ENCODE measurements at regions not wholly inside any gene's neighbourhood (a gene's known extent, or its start where the extent isn't known, plus 50 kb on each side); places are given as distances from the start of the nearest gene placed in this dataset.

DNA sequence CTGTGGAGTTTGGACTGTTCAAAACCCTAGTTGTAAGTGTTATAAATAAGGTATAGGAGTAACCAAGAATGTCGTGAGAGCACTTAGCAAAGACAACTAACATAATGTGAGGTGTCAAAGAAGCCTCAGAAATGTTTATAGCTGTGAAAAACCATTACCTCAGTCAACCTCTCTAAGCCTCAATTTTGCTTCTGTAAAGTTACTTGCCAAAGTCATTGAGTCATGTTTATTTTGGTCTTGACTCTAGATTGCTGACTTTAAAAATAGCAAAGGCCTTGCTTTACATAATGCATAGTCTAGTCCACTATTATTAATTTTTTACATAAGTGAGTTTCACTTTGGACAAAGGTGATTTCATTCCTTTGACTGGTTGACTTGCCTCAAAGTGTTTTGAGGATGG lies 257.6 kb upstream of the CXXC4 start:
- DNase-seq (ENCODE audit: extremely low spot score, unreplicated experiment): no peak
- peaks cover 4% of the 10 kb centered on the region for H3K9me3 Mint-ChIP-seq
- H3K4me3 Mint-ChIP-seq: no peak overlapping the region
- no peaks in the 10 kb centered on the region for H3K4me1 Mint-ChIP-seq (ENCODE audit: unreplicated experiment)
- TF ChIP-seq, protein P1, sequence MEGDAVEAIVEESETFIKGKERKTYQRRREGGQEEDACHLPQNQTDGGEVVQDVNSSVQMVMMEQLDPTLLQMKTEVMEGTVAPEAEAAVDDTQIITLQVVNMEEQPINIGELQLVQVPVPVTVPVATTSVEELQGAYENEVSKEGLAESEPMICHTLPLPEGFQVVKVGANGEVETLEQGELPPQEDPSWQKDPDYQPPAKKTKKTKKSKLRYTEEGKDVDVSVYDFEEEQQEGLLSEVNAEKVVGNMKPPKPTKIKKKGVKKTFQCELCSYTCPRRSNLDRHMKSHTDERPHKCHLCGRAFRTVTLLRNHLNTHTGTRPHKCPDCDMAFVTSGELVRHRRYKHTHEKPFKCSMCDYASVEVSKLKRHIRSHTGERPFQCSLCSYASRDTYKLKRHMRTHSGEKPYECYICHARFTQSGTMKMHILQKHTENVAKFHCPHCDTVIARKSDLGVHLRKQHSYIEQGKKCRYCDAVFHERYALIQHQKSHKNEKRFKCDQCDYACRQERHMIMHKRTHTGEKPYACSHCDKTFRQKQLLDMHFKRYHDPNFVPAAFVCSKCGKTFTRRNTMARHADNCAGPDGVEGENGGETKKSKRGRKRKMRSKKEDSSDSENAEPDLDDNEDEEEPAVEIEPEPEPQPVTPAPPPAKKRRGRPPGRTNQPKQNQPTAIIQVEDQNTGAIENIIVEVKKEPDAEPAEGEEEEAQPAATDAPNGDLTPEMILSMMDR (conservative IDR thresholded peaks at IDR 0.05): no peak
- no peaks in the 10 kb centered on the region for H3K27me3 Mint-ChIP-seq
- H3K27ac Mint-ChIP-seq: no peak overlapping the region
- no peaks in the 10 kb centered on the region for H3K36me3 Mint-ChIP-seq

DNA sequence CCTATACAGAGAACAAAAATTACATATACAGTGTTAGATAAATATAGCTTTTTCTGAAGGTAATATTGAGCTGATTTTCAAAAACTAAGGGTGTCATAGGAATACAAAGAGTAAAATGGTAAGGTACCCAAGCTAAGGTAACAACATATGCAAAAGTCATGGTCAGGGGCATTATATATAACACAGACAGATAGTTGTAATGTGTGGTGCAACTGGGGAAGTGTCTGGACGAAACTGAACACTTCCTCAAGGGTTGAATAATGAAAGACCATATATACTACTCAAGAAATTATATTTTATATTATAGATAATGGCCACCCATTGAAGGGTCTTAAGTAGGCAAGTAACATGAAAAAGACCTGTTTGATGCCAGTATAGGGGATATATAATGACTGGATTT lies 262.1 kb upstream of the CXXC4 start:
- Mint-ChIP-seq H3K9me3 (peaks cover 4% of the 10 kb centered on the region), H3K27ac (no peak overlapping the region), H3K4me3 (no peak overlapping the region), H3K27me3 (peaks cover 5% of the 10 kb centered on the region), H3K4me1 (ENCODE audit: unreplicated experiment) (no peaks in the 10 kb centered on the region), H3K36me3 (no peaks in the 10 kb centered on the region)
- TF ChIP-seq, protein P1 (conservative IDR thresholded peaks at IDR 0.05): no peak
- no peak for DNase-seq (ENCODE audit: extremely low spot score, unreplicated experiment)

DNA sequence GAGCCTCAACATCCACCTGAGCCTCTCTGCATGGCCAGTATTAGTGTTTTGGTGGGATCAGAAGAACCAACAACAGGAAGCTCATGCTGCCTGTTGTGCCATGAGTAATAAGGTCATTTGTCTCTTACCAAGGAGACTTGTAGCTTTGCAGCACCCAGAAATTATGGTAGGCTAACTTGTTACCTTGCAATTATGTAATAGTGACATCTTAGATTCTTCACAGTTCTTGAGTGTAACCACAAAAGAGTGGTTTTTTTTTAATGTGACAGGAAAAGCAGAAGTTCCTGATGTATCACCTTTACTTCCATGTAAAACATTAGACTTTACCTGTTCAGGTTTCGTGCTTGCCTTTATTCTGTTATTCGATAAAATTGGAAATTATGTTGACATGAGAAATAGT lies 263.9 kb upstream of the CXXC4 start:
- Mint-ChIP-seq H3K4me3 (no peak overlapping the region), H3K36me3 (no peaks in the 10 kb centered on the region), H3K27me3 (peaks cover 13% of the 10 kb centered on the region), H3K4me1 (ENCODE audit: unreplicated experiment) (no peaks in the 10 kb centered on the region), H3K27ac (no peak overlapping the region), H3K9me3 (no peaks in the 10 kb centered on the region)
- TF ChIP-seq, protein P1 (conservative IDR thresholded peaks at IDR 0.05): no peak
- no peak for DNase-seq (ENCODE audit: extremely low spot score, unreplicated experiment)

DNA sequence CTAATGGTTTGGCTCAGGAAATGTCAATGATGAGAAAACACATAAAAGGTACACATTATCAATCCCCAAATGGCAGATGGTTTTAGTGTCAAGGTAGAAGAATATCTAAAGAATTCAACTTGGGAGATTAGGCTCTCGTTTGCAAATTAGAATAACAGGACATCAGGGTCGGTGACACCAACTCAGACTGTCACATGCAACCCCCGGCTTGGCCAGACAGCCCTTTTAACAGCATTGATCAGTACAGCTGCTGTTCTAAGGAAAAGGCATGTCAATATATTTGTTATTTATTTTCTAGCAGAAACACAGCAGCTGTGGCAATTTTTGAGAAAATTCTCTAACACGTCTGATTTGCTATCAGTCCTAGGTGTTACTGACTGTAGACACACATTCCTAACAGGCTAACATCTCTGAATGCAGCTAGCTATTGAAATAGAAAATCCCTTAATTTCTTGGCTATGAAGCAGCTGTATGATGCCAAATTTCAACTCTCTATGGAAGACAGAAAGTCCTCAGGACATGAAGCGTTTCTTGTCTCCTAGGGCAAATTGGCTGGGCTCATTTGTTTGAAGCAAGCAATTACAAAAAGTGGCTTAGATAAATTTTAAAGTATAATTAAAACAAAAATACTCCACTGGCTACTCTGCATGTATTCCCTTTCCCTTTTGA lies 269.0 kb upstream of the CXXC4 start:
- Mint-ChIP-seq H3K27ac (no peak overlapping the region), H3K9me3 (no peaks in the 10 kb centered on the region), H3K4me3 (no peak overlapping the region), H3K27me3 (peaks cover 13% of the 10 kb centered on the region), H3K4me1 (ENCODE audit: unreplicated experiment) (no peaks in the 10 kb centered on the region), H3K36me3 (no peaks in the 10 kb centered on the region)
- TF ChIP-seq, protein P1 (conservative IDR thresholded peaks at IDR 0.05): no peak
- DNase-seq (ENCODE audit: extremely low spot score, unreplicated experiment): no peak

DNA sequence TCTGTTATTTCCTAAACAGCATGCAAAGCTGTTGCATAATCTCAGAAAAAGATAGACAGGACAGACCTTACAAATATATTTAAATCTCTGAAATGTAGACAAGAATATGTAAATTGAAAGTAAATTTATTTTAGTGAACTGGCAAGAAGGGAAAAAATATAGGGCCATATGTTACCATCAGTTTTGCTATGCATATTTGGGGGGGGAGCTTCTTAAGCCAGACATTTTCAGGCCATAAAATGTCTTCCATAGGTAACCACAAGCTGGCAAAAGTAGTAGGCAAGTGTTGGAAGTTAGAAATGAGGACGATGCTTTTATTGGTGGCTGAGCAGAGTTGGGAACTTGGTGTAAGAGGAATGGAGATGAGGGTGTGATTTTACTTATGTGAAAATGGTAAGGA lies 272.0 kb upstream of the CXXC4 start:
- Mint-ChIP-seq H3K27ac (no peak overlapping the region), H3K4me3 (no peak overlapping the region), H3K9me3 (no peaks in the 10 kb centered on the region), H3K36me3 (no peaks in the 10 kb centered on the region), H3K27me3 (peaks cover 8% of the 10 kb centered on the region), H3K4me1 (ENCODE audit: unreplicated experiment) (no peaks in the 10 kb centered on the region)
- TF ChIP-seq, protein P1 (conservative IDR thresholded peaks at IDR 0.05): no peak
- DNase-seq (ENCODE audit: extremely low spot score, unreplicated experiment): no peak

DNA sequence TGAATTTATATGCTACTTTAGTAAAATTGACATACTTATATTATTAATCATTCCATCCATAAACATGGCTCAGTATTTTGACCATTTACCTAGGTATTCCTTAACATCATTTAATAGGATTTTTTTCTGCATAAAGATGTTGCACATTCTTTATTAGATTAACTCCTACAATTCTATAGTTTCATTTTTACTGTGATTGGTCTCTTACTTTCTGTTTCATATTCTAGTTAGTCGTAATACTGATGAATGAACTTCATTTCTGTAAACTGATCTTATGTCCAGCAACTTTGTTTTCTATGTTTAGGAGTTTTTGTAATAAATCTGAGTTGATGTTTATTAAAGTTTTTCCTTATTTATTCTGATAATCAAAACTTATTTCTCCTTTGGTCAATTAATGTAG lies 278.2 kb upstream of the CXXC4 start:
- H3K27me3 Mint-ChIP-seq: no peaks in the 10 kb centered on the region

More for the DNA sequence above, 278.2 kb upstream of the CXXC4 start:
- Mint-ChIP-seq H3K4me3 (no peak overlapping the region), H3K4me1 (ENCODE audit: unreplicated experiment) (no peaks in the 10 kb centered on the region), H3K9me3 (no peaks in the 10 kb centered on the region), H3K36me3 (no peaks in the 10 kb centered on the region), H3K27ac (no peak overlapping the region)
- TF ChIP-seq, protein P1 (conservative IDR thresholded peaks at IDR 0.05): no peak
- no peak for DNase-seq (ENCODE audit: extremely low spot score, unreplicated experiment)
